WTC11 (cell line): ENCODE measurements at regions not wholly inside any gene's neighbourhood (a gene's known extent, or its start where the extent isn't known, plus 50 kb on each side); places are given as distances from the start of the nearest gene placed in this dataset.
A peak's percentile ranks its signal among the peaks of the same experiment; 100 is the strongest.

ENCODE experiments used
- CBFB ChIP-seq: sonication (generic); formaldehyde crosslinking; IDR thresholded peaks from 2 replicates; pipeline ENCODE4 v1.8.1; 2022; ENCODE audit warnings: mild to moderate bottlenecking, low read depth, missing genetic modification reagents
- CREB1 ChIP-seq: sonication (generic); formaldehyde crosslinking; IDR thresholded peaks from 2 replicates; pipeline ENCODE4 v1.8.0; 2023; ENCODE audit warnings: mild to moderate bottlenecking, missing genetic modification reagents
- CTCF ChIP-seq: fragments of 200-600 bp; IDR thresholded peaks from 2 replicates; pipeline ENCODE4 v1.8.0; 2022; ENCODE audit warnings: antibody characterized with exemption
- E2F4 ChIP-seq: sonication (generic); formaldehyde crosslinking; IDR thresholded peaks from 2 replicates; pipeline ENCODE4 v1.8.1; 2022; ENCODE audit warnings: low read depth, mild to moderate bottlenecking, moderate library complexity, missing genetic modification reagents, borderline replicate concordance
- GRHL2 ChIP-seq: fragments of 250-450 bp; sonication (Bioruptor Pico); IDR thresholded peaks from 2 replicates; pipeline ENCODE4 v1.8.0; 2022; ENCODE audit warnings: mild to moderate bottlenecking, moderate library complexity; ENCODE audit not compliant: insufficient replicate concordance, severe bottlenecking
- JUN ChIP-seq: sonication (generic); formaldehyde crosslinking; IDR thresholded peaks from 2 replicates; pipeline ENCODE4 v1.8.0; 2023; ENCODE audit warnings: mild to moderate bottlenecking, missing genetic modification reagents
- ZNF423 ChIP-seq: fragments of 250-450 bp; sonication (Bioruptor Pico); IDR thresholded peaks from 2 replicates; pipeline ENCODE4 v2.1.2; 2022; ENCODE audit warnings: mild to moderate bottlenecking, moderate library complexity

DNA sequence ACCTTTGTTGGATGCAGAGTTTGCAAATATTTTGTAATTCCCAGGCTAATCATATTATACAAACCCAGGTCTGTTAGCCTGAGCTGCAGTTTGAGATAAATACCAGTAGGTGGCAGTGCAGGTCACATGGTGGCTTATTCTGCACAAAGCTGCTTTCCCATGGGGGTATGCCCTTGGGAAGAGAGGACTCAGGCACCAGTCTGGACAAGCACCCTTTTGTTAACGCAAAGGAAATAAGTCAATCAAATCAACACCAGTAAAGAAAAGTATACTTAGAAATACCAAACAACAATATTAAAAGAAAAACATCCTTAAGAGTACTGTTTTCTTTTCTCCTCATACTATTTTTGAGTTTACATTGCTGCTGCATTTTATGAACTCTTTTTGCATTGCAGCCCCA, 389.0 kb upstream of the ZFP42 start:
- TF ChIP-seq GRHL2 (no peak), CTCF (peak; percentile 87), CBFB (CRISPR knock-in tag) (no peak), ZNF423 (CRISPR knock-in tag) (no peak), CREB1 (CRISPR knock-in tag) (no peak), JUN (CRISPR knock-in tag) (no peak), E2F4 (no peak)
